ENCODE measurements at regions not wholly inside any gene's neighbourhood (a gene's known extent, or its start where the extent isn't known, plus 50 kb on each side); places are given as distances from the start of the nearest gene placed in this dataset.

DNA sequence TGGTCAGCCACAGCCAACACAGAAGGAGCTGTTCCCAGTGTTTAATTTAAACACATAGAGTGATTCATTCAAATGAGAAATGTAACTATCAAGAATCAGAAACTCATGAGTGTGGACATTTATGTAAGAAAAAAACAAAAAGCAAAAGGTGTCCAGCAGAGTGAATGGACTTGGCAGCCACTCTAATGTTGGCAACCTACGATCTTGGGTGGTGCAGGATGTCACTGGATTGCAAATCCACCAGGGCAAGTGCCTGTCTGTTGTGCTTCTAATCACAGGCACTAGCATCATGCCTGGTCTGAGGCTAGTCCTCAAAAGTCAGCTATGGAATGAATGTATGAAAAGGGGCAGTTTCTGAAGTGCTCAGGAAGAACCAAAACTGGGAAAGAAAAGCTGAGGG lies 277.7 kb upstream of the CLNK start:
- TF ChIP-seq CTCF (IDR thresholded peaks at IDR 0.05; ENCODE audit: insufficient read depth, low read depth, low read length, missing control alignments): no peak
- no peak overlapping the region for H3K4me3 ChIP-seq (ENCODE audit: low read length)
- no peak for DNase-seq (ENCODE audit: low read depth)

DNA sequence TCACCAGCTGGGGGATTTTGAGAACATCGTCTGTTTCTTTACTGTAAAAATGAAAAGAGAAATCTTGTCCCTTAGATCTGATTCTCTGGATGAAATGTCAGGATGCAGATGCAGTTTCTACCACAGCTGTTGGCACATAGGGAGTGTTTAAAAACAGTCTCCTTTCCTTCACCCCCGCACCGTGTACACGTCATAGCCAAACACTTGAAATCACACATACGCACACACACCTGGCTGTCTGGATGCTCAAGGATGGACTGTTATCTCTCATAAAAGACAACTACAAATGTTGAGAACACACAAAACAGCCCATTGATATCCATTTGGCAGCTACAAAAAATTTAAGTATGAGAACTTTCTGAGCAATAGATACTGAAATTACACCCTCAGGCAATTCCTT lies 275.8 kb upstream of the CLNK start:
- TF ChIP-seq CTCF (IDR thresholded peaks at IDR 0.05; ENCODE audit: insufficient read depth, low read depth, low read length, missing control alignments): no peak
- no peak overlapping the region for H3K4me3 ChIP-seq (ENCODE audit: low read length)
- no peak for DNase-seq (ENCODE audit: low read depth)

DNA sequence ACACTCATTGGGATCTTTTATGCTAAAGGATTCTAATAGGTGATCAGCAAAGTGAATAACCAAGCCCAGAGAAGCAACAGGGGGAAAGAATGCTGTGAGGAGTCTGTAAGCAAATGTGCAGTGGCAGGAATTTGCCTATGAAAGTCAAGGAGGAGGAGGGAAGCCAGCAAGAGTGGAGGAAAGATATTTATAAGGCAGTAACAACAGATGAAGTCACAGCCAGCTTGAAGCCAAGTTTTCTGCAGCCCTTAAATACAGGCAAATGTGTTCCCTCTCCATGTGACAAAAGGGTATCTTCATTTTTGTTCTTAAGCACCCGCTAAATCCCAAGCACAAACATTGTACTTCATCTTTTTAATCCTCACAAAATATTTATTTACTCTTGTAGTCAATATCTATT lies 275.0 kb upstream of the CLNK start:
- no peak for DNase-seq (ENCODE audit: low read depth)
- TF ChIP-seq CTCF (IDR thresholded peaks at IDR 0.05; ENCODE audit: insufficient read depth, low read depth, low read length, missing control alignments): no peak
- no peak overlapping the region for H3K4me3 ChIP-seq (ENCODE audit: low read length)

DNA sequence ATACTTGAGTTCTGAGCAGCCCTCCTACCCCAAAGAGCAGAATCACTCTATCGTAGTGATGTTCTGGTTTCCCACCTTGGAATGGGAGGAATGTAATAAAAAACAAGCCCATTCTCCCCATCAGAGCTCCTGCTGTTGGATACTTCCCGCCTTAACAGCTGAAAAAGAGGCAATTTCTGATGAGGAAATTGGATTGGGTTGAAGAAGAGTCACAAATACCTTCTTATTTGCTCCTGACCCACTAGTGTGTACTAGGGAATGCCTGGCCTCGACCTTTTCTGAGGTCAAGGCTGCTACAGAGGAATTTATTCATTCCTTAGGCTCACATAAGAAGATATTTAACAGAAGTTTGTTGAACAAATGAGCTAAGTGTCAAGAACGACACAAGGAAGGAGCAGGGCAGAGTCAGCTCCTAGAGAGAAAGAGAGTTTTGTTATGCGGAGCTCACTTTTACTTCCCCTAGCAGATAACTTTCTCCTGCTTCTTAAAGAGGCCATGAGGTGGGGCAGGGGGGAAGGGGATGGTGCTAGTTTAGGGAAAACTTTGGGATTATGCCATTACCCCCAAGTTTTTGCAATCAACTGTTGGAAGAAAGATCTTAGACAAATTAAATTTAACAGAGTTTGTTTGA lies 273.8 kb upstream of the CLNK start:
- H3K4me3 ChIP-seq (ENCODE audit: low read length): no peak overlapping the region
- no peak for TF ChIP-seq CTCF (IDR thresholded peaks at IDR 0.05; ENCODE audit: insufficient read depth, low read depth, low read length, missing control alignments)
- DNase-seq (ENCODE audit: low read depth): no peak

- DNase-seq (ENCODE audit: low read depth): peak; percentile 79
- no peak for TF ChIP-seq CTCF (IDR thresholded peaks at IDR 0.05; ENCODE audit: insufficient read depth, low read depth, low read length, missing control alignments)
- H3K4me3 ChIP-seq (ENCODE audit: low read length): no peak overlapping the region
Observed at GRCh38 chr4:10951306-10951705, 266.7 kb upstream of the CLNK start.

DNA sequence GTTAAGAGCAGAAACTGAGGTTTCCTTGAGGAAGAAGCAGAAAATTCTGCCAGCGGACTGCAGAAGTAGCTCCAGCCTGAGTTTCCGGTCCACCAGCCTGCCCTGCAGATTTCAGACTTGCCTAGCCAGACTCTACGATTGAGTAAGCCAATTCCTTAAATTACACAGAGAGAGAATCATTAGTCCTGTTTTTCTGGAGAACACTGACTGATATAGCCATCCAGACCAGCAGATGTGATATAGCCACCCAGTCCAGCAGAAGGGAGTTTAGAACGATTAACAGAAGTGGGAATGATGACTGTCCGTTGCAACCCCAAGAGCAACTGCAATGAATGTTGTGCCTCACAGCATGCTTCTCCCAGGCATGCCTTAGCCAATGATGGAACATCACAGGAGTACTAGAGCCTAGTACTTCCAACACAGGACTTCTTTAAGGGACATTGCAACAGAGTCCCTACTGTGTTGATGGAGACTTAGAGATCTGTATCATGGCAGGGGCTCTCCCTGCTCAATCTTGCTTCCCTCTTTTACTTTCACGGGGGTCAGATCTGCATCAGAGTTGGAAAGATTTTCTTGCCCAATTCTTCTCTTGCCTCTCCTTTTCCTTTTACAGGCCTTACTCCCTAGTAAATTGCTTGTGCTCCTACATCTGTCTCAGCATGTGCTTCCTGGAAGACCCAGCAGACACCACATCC lies 264.6 kb upstream of the CLNK start:
- peak; percentile 41 for DNase-seq (ENCODE audit: low read depth)
- no peak overlapping the region for H3K4me3 ChIP-seq (ENCODE audit: low read length)
- no peak for TF ChIP-seq CTCF (IDR thresholded peaks at IDR 0.05; ENCODE audit: insufficient read depth, low read depth, low read length, missing control alignments)

GRCh38 chr4:10947898-10948297 lies 263.3 kb upstream of the CLNK start:
- no peak for TF ChIP-seq CTCF (IDR thresholded peaks at IDR 0.05; ENCODE audit: insufficient read depth, low read depth, low read length, missing control alignments)
- H3K4me3 ChIP-seq (ENCODE audit: low read length): no peak overlapping the region
- no peak for DNase-seq (ENCODE audit: low read depth)
